ENCODE measurements at regions not wholly inside any gene's neighbourhood (a gene's known extent, or its start where the extent isn't known, plus 50 kb on each side); places are given as distances from the start of the nearest gene placed in this dataset.
A peak's percentile ranks its signal among the peaks of the same experiment; 100 is the strongest.

- no peak for DNase-seq
Observed at GRCh38 chr3:18770800-18771199, 345.7 kb upstream of the SATB1 start.

- no peak for DNase-seq
Observed at GRCh38 chr3:18767756-18768303, 342.7 kb upstream of the SATB1 start.

- DNase-seq: no peak
Observed at GRCh38 chr3:18766974-18767373, 341.8 kb upstream of the SATB1 start.

GRCh38 chr3:18765662-18766061 is 340.5 kb upstream of the SATB1 start:
- DNase-seq: no peak

- no peak for DNase-seq
Observed at GRCh38 chr3:18765161-18765560, 340.0 kb upstream of the SATB1 start.

GRCh38 chr3:18761530-18761929 is 336.4 kb upstream of the SATB1 start:
- no peak for DNase-seq

GRCh38 chr3:18758047-18758704 is 333.0 kb upstream of the SATB1 start:
- peak; percentile 34 for DNase-seq

- DNase-seq: no peak
Observed at GRCh38 chr3:18757476-18757875, 332.3 kb upstream of the SATB1 start.

- DNase-seq: no peak
Observed at GRCh38 chr3:18752273-18752934, 327.3 kb upstream of the SATB1 start.

GRCh38 chr3:18751514-18751913 is 326.4 kb upstream of the SATB1 start:
- peak; percentile 3 for DNase-seq

GRCh38 chr3:18747383-18747782 is 322.2 kb upstream of the SATB1 start:
- no peak for DNase-seq

- no peak for DNase-seq
Observed at GRCh38 chr3:18745472-18745871, 320.3 kb upstream of the SATB1 start.

GRCh38 chr3:18744472-18744871 is 319.3 kb upstream of the SATB1 start:
- DNase-seq: no peak

- DNase-seq: no peak
Observed at GRCh38 chr3:18743761-18744160, 318.6 kb upstream of the SATB1 start.

- DNase-seq: no peak
Observed at GRCh38 chr3:18740631-18741583, 315.8 kb upstream of the SATB1 start.

GRCh38 chr3:18739099-18739433 is 313.9 kb upstream of the SATB1 start:
- DNase-seq: no peak

- no peak for DNase-seq
Observed at GRCh38 chr3:18738393-18739098, 313.4 kb upstream of the SATB1 start.

GRCh38 chr3:18735005-18735404 is 309.9 kb upstream of the SATB1 start:
- DNase-seq: no peak

- no peak for DNase-seq
Observed at GRCh38 chr3:18734309-18734708, 309.2 kb upstream of the SATB1 start.

GRCh38 chr3:18732474-18732873 is 307.3 kb upstream of the SATB1 start:
- no peak for DNase-seq

- no peak for DNase-seq
Observed at GRCh38 chr3:18730491-18730890, 305.4 kb upstream of the SATB1 start.

GRCh38 chr3:18729671-18730070 is 304.5 kb upstream of the SATB1 start:
- no peak for DNase-seq
